Parathyroid adenoma (tissue), 2 donors: ENCODE measurements at regions not wholly inside any gene's neighbourhood (a gene's known extent, or its start where the extent isn't known, plus 50 kb on each side); places are given as distances from the start of the nearest gene placed in this dataset.

Experiments
- H2AFZ ChIP-seq: fragments of 300-600 bp; sonication (generic); one replicate; pipeline ENCODE4 v1.7.0; 2017; ENCODE audit warnings: antibody characterized with exemption, mild to moderate bottlenecking
- H3K27ac ChIP-seq: fragments of 300-600 bp; sonication (generic); one replicate; pipeline ENCODE4 v1.7.0; 2017
- H3K27me3 ChIP-seq: fragments of 300-600 bp; sonication (generic); one replicate; pipeline ENCODE4 v1.7.0; 2017; ENCODE audit warnings: low read length; ENCODE audit not compliant: control insufficient read depth, insufficient read depth
- H3K36me3 ChIP-seq: fragments of 300-600 bp; sonication (generic); one replicate; pipeline ENCODE4 v1.7.0; 2017; ENCODE audit warnings: low read length; ENCODE audit not compliant: control insufficient read depth, insufficient read depth
- H3K4me1 ChIP-seq: fragments of 300-600 bp; sonication (generic); one replicate; pipeline ENCODE4 v1.7.0; 2017; ENCODE audit warnings: control low read depth
- H3K4me2 ChIP-seq: fragments of 300-600 bp; sonication (generic); one replicate; pipeline ENCODE4 v1.7.0; 2017; ENCODE audit warnings: low read length
- H3K4me3 ChIP-seq: fragments of 300-600 bp; sonication (generic); one replicate; pipeline ENCODE4 v1.7.0; 2017; ENCODE audit warnings: low read depth, low read length
- H3K79me2 ChIP-seq: fragments of 300-600 bp; sonication (generic); one replicate; pipeline ENCODE4 v1.7.0; 2017; ENCODE audit warnings: control low read depth
- H3K9ac ChIP-seq: fragments of 300-600 bp; sonication (generic); one replicate; pipeline ENCODE4 v1.7.0; 2017; ENCODE audit warnings: mild to moderate bottlenecking
- H3K9me3 ChIP-seq: fragments of 300-600 bp; sonication (generic); one replicate; pipeline ENCODE4 v1.7.0; 2017; ENCODE audit warnings: low read length; ENCODE audit not compliant: control insufficient read depth
- CTCF ChIP-seq: fragments of 300-600 bp; sonication (generic); IDR thresholded peaks from one replicate; pipeline ENCODE4 v1.7.0; 2017; ENCODE audit warnings: antibody characterized with exemption, mild to moderate bottlenecking
- donor health status: primary hyperparathyroidism.

- no peak overlapping the region for H3K27ac ChIP-seq
- no peaks in the 10 kb centered on the region for H3K27me3 ChIP-seq
- H3K79me2 ChIP-seq: no peaks in the 10 kb centered on the region
- H2AFZ ChIP-seq: no peak overlapping the region
- no peak overlapping the region for H3K4me2 ChIP-seq
- no peaks in the 10 kb centered on the region for H3K36me3 ChIP-seq
- H3K9me3 ChIP-seq: no peaks in the 10 kb centered on the region
- H3K4me1 ChIP-seq: no peaks in the 10 kb centered on the region
- no peak overlapping the region for H3K4me3 ChIP-seq
- no peak overlapping the region for H3K9ac ChIP-seq
- TF ChIP-seq CTCF: no peak
Measured at GRCh38 chr2:111684611-111685010, 199.4 kb downstream of the ANAPC1 start.

- H3K9ac ChIP-seq: no peak overlapping the region
- no peak overlapping the region for H3K4me2 ChIP-seq
- no peaks in the 10 kb centered on the region for H3K27me3 ChIP-seq
- no peak overlapping the region for H2AFZ ChIP-seq
- H3K4me3 ChIP-seq: no peak overlapping the region
- no peaks in the 10 kb centered on the region for H3K36me3 ChIP-seq
- no peak overlapping the region for H3K27ac ChIP-seq
- H3K4me1 ChIP-seq: no peaks in the 10 kb centered on the region
- no peaks in the 10 kb centered on the region for H3K79me2 ChIP-seq
- no peaks in the 10 kb centered on the region for H3K9me3 ChIP-seq
- TF ChIP-seq CTCF: no peak
Measured at GRCh38 chr2:111685342-111685741, 198.7 kb downstream of the ANAPC1 start.

- Histone ChIP-seq H3K4me2 (no peak overlapping the region), H3K36me3 (no peaks in the 10 kb centered on the region), H3K79me2 (no peaks in the 10 kb centered on the region), H3K27ac (no peak overlapping the region), H3K27me3 (no peaks in the 10 kb centered on the region), H3K4me1 (no peaks in the 10 kb centered on the region), H3K9me3 (no peaks in the 10 kb centered on the region), H2AFZ (no peak overlapping the region), H3K4me3 (no peak overlapping the region), H3K9ac (no peak overlapping the region)
- TF ChIP-seq CTCF: no peak
Measured at GRCh38 chr2:111686994-111687393, 197.0 kb downstream of the ANAPC1 start.

GRCh38 chr2:111687911-111688310 lies 196.1 kb downstream of the ANAPC1 start:
- H3K27me3 ChIP-seq: no peaks in the 10 kb centered on the region
- H3K4me3 ChIP-seq: no peak overlapping the region
- no peak overlapping the region for H2AFZ ChIP-seq
- H3K9me3 ChIP-seq: no peaks in the 10 kb centered on the region
- TF ChIP-seq CTCF: no peak
- no peaks in the 10 kb centered on the region for H3K4me1 ChIP-seq
- H3K36me3 ChIP-seq: no peaks in the 10 kb centered on the region
- no peak overlapping the region for H3K27ac ChIP-seq
- H3K79me2 ChIP-seq: no peaks in the 10 kb centered on the region
- H3K9ac ChIP-seq: no peak overlapping the region
- H3K4me2 ChIP-seq: no peak overlapping the region

- Histone ChIP-seq H3K4me1 (no peaks in the 10 kb centered on the region), H3K27me3 (no peaks in the 10 kb centered on the region), H3K36me3 (no peaks in the 10 kb centered on the region), H3K4me2 (no peak overlapping the region), H3K9ac (no peak overlapping the region), H3K4me3 (no peak overlapping the region), H3K79me2 (no peaks in the 10 kb centered on the region), H3K9me3 (no peaks in the 10 kb centered on the region), H3K27ac (no peak overlapping the region), H2AFZ (no peak overlapping the region)
- TF ChIP-seq CTCF: no peak
Measured at GRCh38 chr2:111688482-111688881, 195.5 kb downstream of the ANAPC1 start.
